ENCODE measurements at regions not wholly inside any gene's neighbourhood (a gene's known extent, or its start where the extent isn't known, plus 50 kb on each side); places are given as distances from the start of the nearest gene placed in this dataset.

DNA sequence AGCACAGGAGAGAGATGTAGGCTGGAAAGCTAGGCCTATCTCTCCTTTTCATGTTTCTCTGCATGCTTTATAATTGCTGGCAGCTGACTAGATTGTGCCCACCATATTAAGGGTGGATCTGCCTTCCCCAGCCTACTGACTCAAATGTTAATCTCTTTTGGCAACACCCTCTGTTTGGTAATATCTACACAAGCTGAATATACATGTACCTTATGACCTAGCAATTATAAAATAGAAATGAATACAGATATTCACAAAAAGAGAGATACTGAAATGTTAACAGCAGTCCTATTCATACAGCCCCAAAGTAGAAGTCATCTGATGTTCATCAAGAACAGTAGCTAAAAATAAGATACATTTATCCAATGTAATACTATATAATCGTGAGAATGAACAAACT, 429.6 kb downstream of the EPM2A start:
- Histone ChIP-seq H3K36me3 (ENCODE audit: control insufficient read depth, insufficient read depth, low read length) (no peaks in the 10 kb centered on the region), H3K4me1 (ENCODE audit: control insufficient read depth, insufficient read depth, low read length, poor library complexity, severe bottlenecking) (no peaks in the 10 kb centered on the region)
- H3K4me1 Mint-ChIP-seq: no peaks in the 10 kb centered on the region

DNA sequence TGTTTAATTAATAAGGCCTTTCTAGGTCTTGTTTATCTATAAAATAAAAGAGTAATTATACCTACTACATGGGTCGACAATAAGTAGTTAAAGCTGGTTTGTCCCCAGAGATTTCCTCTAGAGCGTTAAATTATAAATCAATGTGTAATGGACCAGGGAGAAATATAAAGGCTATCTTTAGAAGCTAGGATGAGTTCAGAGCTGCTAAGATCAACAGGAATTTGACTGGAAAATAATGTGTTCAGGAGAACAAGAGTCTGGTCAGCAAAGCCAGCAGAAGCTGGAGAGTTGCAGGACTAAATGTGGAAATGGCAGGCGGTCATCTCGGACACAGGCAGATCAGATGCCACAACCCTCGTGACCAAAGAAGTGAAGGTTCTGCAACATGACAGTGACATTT, 428.8 kb downstream of the EPM2A start:
- no peak for DNase-seq
- ATAC-seq (ENCODE audit: low read depth in 2 of 2): no peak
- Histone ChIP-seq H3K36me3 (ENCODE audit: control insufficient read depth, insufficient read depth, low read length) (no peaks in the 10 kb centered on the region), H3K4me3 (ENCODE audit: low read depth, low read length) (no peak overlapping the region), H3K4me1 (ENCODE audit: control insufficient read depth, insufficient read depth, low read length, poor library complexity, severe bottlenecking) (no peaks in the 10 kb centered on the region), H3K9me3 (ENCODE audit: control insufficient read depth in 2 of 2, low read length in 2 of 2) (no peaks in the 10 kb centered on the region), H3K27me3 (ENCODE audit: control insufficient read depth, insufficient read depth, low read length) (no peaks in the 10 kb centered on the region), H3K27ac (ENCODE audit: insufficient read depth, low read length, poor library complexity, severe bottlenecking) (no peak overlapping the region)
- Mint-ChIP-seq H3K9me3 (peaks cover 0 to 2% (median 0%) of the 10 kb centered on the region in 7 donors), H3K27me3 (no peaks in the 10 kb centered on the region), H3K4me3 (no peak overlapping the region), H3K4me1 (no peaks in the 10 kb centered on the region), H3K27ac (no peak overlapping the region), H3K36me3 (no peaks in the 10 kb centered on the region)

More for the DNA sequence above, 429.6 kb downstream of the EPM2A start:
- H3K27ac Mint-ChIP-seq: no peak overlapping the region
- H3K4me3 Mint-ChIP-seq: no peak overlapping the region
- Histone ChIP-seq H3K27ac (ENCODE audit: insufficient read depth, low read length, poor library complexity, severe bottlenecking) (no peak overlapping the region), H3K4me3 (ENCODE audit: low read depth, low read length) (no peak overlapping the region), H3K27me3 (ENCODE audit: control insufficient read depth, insufficient read depth, low read length) (no peaks in the 10 kb centered on the region), H3K9me3 (ENCODE audit: control insufficient read depth in 2 of 2, low read length in 2 of 2) (no peaks in the 10 kb centered on the region)
- H3K36me3 Mint-ChIP-seq: no peaks in the 10 kb centered on the region
- ATAC-seq (ENCODE audit: low read depth in 2 of 2) (no peak), DNase-seq (no peak)
- H3K27me3 Mint-ChIP-seq: no peaks in the 10 kb centered on the region
- peaks cover 0 to 2% (median 0%) of the 10 kb centered on the region in 7 donors for H3K9me3 Mint-ChIP-seq

DNA sequence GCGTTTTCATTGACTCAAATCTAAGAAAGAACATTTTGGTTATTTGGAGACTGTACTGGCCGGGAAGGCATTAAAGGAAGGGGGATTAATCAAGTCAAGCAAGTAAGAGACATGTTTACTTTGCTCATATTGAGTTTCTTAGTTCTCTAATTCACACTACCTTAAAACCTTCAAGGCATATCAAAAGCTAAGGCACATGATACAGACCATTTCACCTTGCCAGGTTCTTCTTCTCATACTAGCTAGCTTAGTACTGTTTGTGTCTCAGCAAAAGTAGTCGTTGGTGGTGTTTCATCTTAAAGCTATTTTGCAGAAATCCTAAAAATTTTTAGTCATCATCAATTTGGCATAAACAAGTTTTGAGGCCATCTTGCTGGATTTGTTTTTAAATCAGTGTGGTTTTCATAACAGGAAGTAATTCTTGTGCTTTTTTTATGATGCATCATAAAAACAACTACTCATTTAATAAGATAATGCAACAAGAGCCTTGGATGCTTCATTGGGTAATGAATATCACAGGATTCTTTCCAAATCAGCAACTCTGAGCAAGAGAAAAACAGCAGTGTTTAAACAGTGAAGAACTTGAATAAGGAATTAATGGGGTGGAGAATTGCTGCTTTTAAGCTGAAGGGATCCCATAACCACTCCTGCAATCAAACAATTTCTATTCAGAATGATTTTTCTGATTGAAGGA, 425.3 kb downstream of the EPM2A start:
- no peak for ATAC-seq (ENCODE audit: low read depth in 2 of 2)
- H3K27ac Mint-ChIP-seq: no peak overlapping the region
- H3K4me1 ChIP-seq (ENCODE audit: control insufficient read depth, insufficient read depth, low read length, poor library complexity, severe bottlenecking): no peaks in the 10 kb centered on the region
- no peaks in the 10 kb centered on the region for H3K27me3 Mint-ChIP-seq
- H3K9me3 ChIP-seq (ENCODE audit: control insufficient read depth in 2 of 2, low read length in 2 of 2): no peaks in the 10 kb centered on the region
- no peaks in the 10 kb centered on the region for H3K4me1 Mint-ChIP-seq
- H3K4me3 Mint-ChIP-seq: no peak overlapping the region
- no peak overlapping the region for H3K27ac ChIP-seq (ENCODE audit: insufficient read depth, low read length, poor library complexity, severe bottlenecking)
- DNase-seq: no peak
- H3K9me3 Mint-ChIP-seq: peaks cover 0 to 2% (median 0%) of the 10 kb centered on the region in 7 donors
- H3K27me3 ChIP-seq (ENCODE audit: control insufficient read depth, insufficient read depth, low read length): no peaks in the 10 kb centered on the region
- H3K36me3 Mint-ChIP-seq: no peaks in the 10 kb centered on the region
- no peaks in the 10 kb centered on the region for H3K36me3 ChIP-seq (ENCODE audit: control insufficient read depth, insufficient read depth, low read length)
- no peak overlapping the region for H3K4me3 ChIP-seq (ENCODE audit: low read depth, low read length)

DNA sequence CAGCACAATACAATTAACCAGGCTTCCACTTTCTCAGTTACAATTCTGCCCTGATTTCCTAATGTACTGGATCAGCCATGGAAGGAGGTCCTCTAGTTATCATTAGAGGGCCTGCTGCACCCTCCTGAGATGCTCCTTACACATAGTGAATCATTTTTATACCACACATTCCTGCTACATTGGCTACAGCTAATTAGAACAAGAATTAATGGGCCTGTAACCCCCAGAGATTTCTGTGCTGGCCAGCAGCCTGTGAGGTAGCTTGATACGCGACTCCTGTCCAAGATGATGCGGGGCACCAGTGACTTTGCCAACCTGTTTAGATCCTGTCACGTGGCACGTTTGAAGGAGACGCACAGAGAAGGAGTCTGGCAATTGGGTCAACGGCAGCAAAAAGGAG, 422.8 kb downstream of the EPM2A start:
- Mint-ChIP-seq H3K27me3 (peaks cover 2% of the 10 kb centered on the region), H3K27ac (no peak overlapping the region), H3K4me3 (no peak overlapping the region), H3K4me1 (no peaks in the 10 kb centered on the region), H3K9me3 (peaks cover 0 to 7% (median 0%) of the 10 kb centered on the region in 7 donors), H3K36me3 (no peaks in the 10 kb centered on the region)
- Histone ChIP-seq H3K27me3 (ENCODE audit: control insufficient read depth, insufficient read depth, low read length) (no peaks in the 10 kb centered on the region), H3K9me3 (ENCODE audit: control insufficient read depth in 2 of 2, low read length in 2 of 2) (no peaks in the 10 kb centered on the region), H3K27ac (ENCODE audit: insufficient read depth, low read length, poor library complexity, severe bottlenecking) (no peak overlapping the region), H3K4me3 (ENCODE audit: low read depth, low read length) (no peak overlapping the region), H3K4me1 (ENCODE audit: control insufficient read depth, insufficient read depth, low read length, poor library complexity, severe bottlenecking) (no peaks in the 10 kb centered on the region), H3K36me3 (ENCODE audit: control insufficient read depth, insufficient read depth, low read length) (no peaks in the 10 kb centered on the region)
- DNase-seq (no peak), ATAC-seq (ENCODE audit: low read depth in 2 of 2) (no peak)

DNA sequence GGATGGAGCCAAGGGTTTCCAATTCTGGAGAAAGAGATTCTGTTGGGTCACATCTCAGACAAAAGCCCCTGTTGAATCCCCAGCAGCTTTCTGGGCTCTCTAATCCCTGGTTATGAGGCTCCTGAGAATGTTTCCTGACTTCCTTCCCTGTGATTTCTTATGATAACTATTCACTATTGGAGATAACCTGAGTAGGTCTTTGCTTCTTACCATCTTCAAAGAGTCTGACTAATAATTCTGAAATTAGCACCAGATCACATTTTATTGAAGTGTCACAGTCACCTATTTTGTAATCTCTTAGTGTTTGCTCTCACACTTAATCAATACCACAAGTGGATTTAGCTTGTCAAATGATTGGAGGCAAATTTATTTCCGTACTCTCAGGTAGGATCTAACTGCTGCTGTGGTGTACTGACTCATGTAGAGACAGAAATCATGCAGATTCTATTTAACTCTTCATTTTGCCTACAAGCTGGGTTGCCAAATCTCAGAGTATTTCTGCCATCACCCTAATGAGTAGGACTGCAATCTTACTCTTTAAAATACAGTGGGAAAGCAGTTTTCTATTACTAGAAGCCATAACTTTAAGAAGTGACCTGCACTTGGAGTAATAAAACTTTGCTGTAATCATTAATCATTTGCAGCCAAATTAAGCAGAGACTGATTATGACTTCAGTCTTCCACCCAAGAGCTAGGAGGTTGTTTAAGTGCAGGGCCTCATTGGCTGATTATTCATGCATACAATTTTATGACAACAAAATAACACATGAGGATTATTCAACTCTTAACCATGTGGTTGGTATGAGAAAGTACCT, 422.1 kb downstream of the EPM2A start:
- peaks cover 4% of the 10 kb centered on the region for H3K27me3 Mint-ChIP-seq
- Histone ChIP-seq H3K36me3 (ENCODE audit: control insufficient read depth, insufficient read depth, low read length) (no peaks in the 10 kb centered on the region), H3K27ac (ENCODE audit: insufficient read depth, low read length, poor library complexity, severe bottlenecking) (no peak overlapping the region), H3K9me3 (ENCODE audit: control insufficient read depth in 2 of 2, low read length in 2 of 2) (no peaks in the 10 kb centered on the region), H3K4me3 (ENCODE audit: low read depth, low read length) (no peak overlapping the region), H3K4me1 (ENCODE audit: control insufficient read depth, insufficient read depth, low read length, poor library complexity, severe bottlenecking) (no peaks in the 10 kb centered on the region), H3K27me3 (ENCODE audit: control insufficient read depth, insufficient read depth, low read length) (no peaks in the 10 kb centered on the region)
- DNase-seq (no peak), ATAC-seq (ENCODE audit: low read depth in 2 of 2) (no peak)
- no peaks in the 10 kb centered on the region for H3K36me3 Mint-ChIP-seq
- H3K27ac Mint-ChIP-seq: peak overlapping the region in 1 of 3 donors; percentile 27
- H3K4me1 Mint-ChIP-seq: no peaks in the 10 kb centered on the region
- no peak overlapping the region for H3K4me3 Mint-ChIP-seq
- peaks cover 0 to 7% (median 0%) of the 10 kb centered on the region in 7 donors for H3K9me3 Mint-ChIP-seq

DNA sequence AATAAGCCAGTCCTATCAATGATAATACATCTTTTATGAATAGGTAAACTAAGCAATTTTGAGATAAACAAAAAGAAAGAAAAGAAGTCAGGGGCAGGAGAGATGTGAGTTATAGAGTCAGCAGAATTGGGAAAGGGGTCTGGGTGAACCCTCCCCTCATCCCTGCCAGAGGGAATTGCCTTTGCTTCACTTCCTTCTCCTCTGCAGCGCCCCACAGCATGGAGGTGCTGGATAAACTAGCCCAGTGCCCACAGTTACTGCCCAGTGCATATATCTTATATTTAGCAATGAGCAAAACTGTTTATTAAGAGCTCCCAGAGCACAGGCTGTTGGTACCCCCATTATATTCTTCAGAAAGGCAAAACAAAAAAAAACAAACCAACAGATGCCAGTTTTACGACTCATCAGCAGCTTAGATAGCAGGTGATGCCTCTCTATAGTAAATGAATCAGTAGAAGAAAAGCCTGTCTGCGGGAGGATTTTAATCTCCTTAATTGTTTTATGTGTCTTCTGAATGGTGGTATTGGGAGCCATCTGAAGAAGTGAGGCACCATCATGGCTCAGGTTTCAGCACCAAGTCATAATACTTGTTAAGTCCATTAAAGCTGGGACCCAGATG, 419.2 kb downstream of the EPM2A start:
- H3K36me3 ChIP-seq (ENCODE audit: control insufficient read depth, insufficient read depth, low read length): no peaks in the 10 kb centered on the region
- no peaks in the 10 kb centered on the region for H3K27me3 ChIP-seq (ENCODE audit: control insufficient read depth, insufficient read depth, low read length)
- H3K4me1 ChIP-seq (ENCODE audit: control insufficient read depth, insufficient read depth, low read length, poor library complexity, severe bottlenecking): no peaks in the 10 kb centered on the region
- H3K27ac ChIP-seq (ENCODE audit: insufficient read depth, low read length, poor library complexity, severe bottlenecking): no peak overlapping the region
- Mint-ChIP-seq H3K36me3 (no peaks in the 10 kb centered on the region), H3K27ac (no peak overlapping the region), H3K27me3 (peaks cover 4% of the 10 kb centered on the region), H3K4me3 (no peak overlapping the region), H3K9me3 (peaks cover 0 to 13% (median 0%) of the 10 kb centered on the region in 7 donors), H3K4me1 (no peaks in the 10 kb centered on the region)
- H3K9me3 ChIP-seq (ENCODE audit: control insufficient read depth in 2 of 2, low read length in 2 of 2): no peaks in the 10 kb centered on the region
- DNase-seq (no peak), ATAC-seq (ENCODE audit: low read depth in 2 of 2) (no peak)
- no peak overlapping the region for H3K4me3 ChIP-seq (ENCODE audit: low read depth, low read length)

DNA sequence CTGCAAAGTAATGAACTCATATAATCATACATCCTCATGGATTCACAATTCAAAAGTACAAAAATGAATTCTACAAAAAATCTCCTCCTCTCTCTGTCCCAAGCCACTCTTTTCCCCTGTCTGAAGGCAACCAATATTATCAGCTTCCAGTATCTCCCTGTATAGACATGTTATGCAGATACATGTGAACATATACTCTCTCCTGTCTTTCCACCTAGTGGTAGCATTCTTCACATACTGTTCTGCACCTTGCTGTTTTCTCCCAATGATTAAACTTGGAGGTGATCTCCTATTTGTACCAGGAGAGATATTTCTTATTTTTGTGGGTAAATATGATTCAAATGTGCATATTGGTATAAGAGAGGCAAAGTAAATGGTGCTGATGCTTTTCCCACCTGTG, 416.4 kb downstream of the EPM2A start:
- no peak for DNase-seq
- Mint-ChIP-seq H3K27ac (no peak overlapping the region), H3K27me3 (peaks cover 4% of the 10 kb centered on the region), H3K4me1 (no peaks in the 10 kb centered on the region), H3K4me3 (no peak overlapping the region), H3K9me3 (peaks cover 0 to 13% (median 0%) of the 10 kb centered on the region in 7 donors), H3K36me3 (no peaks in the 10 kb centered on the region)
- Histone ChIP-seq H3K4me3 (ENCODE audit: low read depth, low read length) (no peak overlapping the region), H3K27me3 (ENCODE audit: control insufficient read depth, insufficient read depth, low read length) (no peaks in the 10 kb centered on the region), H3K9me3 (ENCODE audit: control insufficient read depth in 2 of 2, low read length in 2 of 2) (no peaks in the 10 kb centered on the region), H3K36me3 (ENCODE audit: control insufficient read depth, insufficient read depth, low read length) (no peaks in the 10 kb centered on the region), H3K4me1 (ENCODE audit: control insufficient read depth, insufficient read depth, low read length, poor library complexity, severe bottlenecking) (no peaks in the 10 kb centered on the region), H3K27ac (ENCODE audit: insufficient read depth, low read length, poor library complexity, severe bottlenecking) (no peak overlapping the region)
- no peak for ATAC-seq (ENCODE audit: low read depth in 2 of 2)
